Fibroblast of lung (primary cell): ENCODE measurements at regions not wholly inside any gene's neighbourhood (a gene's known extent, or its start where the extent isn't known, plus 50 kb on each side); places are given as distances from the start of the nearest gene placed in this dataset.

Source experiments
- DNase-seq, 2 donors: peaks; one replicate each; pipeline versions ENCODE4 v3.0.0 to v3.0.0-alpha.2; 2010; ENCODE audit warnings: low read depth in 2 of 2
- H2AFZ ChIP-seq: 2 replicates; pipeline ENCODE4 v1.5.1; 2012; ENCODE audit warnings: low read length, control low read depth, inconsistent platforms
- H3K27ac ChIP-seq: 2 replicates; pipeline ENCODE4 v1.5.1; 2011; ENCODE audit warnings: low read length, control low read depth; ENCODE audit not compliant: insufficient read depth
- H3K27me3 ChIP-seq: 2 replicates; pipeline ENCODE4 v1.5.1; 2011; ENCODE audit warnings: mild to moderate bottlenecking, low read length; ENCODE audit not compliant: control insufficient read depth, insufficient read depth
- H3K36me3 ChIP-seq: 2 replicates; pipeline ENCODE4 v1.5.1; 2011; ENCODE audit warnings: low read length; ENCODE audit not compliant: control insufficient read depth, insufficient read depth
- H3K4me1 ChIP-seq: 2 replicates; pipeline ENCODE4 v1.5.1; 2011; ENCODE audit warnings: low read length; ENCODE audit not compliant: control insufficient read depth, insufficient read depth; ENCODE audit errors: extremely low read depth
- H3K4me2 ChIP-seq: 2 replicates; pipeline ENCODE4 v1.5.1; 2011; ENCODE audit warnings: low read length, control low read depth; ENCODE audit not compliant: insufficient read depth; ENCODE audit errors: extremely low read depth
- H3K4me3 ChIP-seq, 4 experiments: fragments of 200-600 bp in 1 of 4; sonication (generic) in 1 of 4; replicated peaks in 1 of 4; 2 replicates each; pipeline ENCODE4 v1.5.1; 2011 to 2016; ENCODE audit warnings: low read length in 4 of 4, low read depth in 3 of 4, mild to moderate bottlenecking in 3 of 4, control low read depth in 2 of 4, inconsistent platforms in 1 of 4, mixed read lengths in 1 of 4; ENCODE audit not compliant: insufficient read depth in 1 of 4; ENCODE audit errors: control extremely low read depth in 1 of 4
- H3K79me2 ChIP-seq: 2 replicates; pipeline ENCODE4 v1.5.1; 2012; ENCODE audit warnings: mild to moderate bottlenecking, low read length, inconsistent platforms; ENCODE audit not compliant: control insufficient read depth, insufficient read depth
- H3K9ac ChIP-seq: 2 replicates; pipeline ENCODE4 v1.5.1; 2011; ENCODE audit warnings: mild to moderate bottlenecking, low read length, control low read depth; ENCODE audit not compliant: insufficient read depth
- H3K9me3 ChIP-seq: 2 replicates; pipeline ENCODE4 v1.5.1; 2012; ENCODE audit warnings: low read depth, low read length; ENCODE audit not compliant: control insufficient read depth, insufficient read depth
- H4K20me1 ChIP-seq: 2 replicates; pipeline ENCODE4 v1.5.1; 2011; ENCODE audit warnings: low read length; ENCODE audit not compliant: control insufficient read depth, insufficient read depth; ENCODE audit errors: extremely low read depth
- EZH2 ChIP-seq: IDR thresholded peaks from 2 replicates; pipeline ENCODE4 v1.5.1; 2012; ENCODE audit warnings: low read length, control low read depth, mild to moderate bottlenecking; ENCODE audit errors: missing control alignments
- TF ChIP-seq, protein P1 (sequence below), 2 donors: IDR thresholded peaks in 1 of 2; conservative IDR thresholded peaks in 1 of 2; 1 replicate in 1 of 2; 2 replicates in 1 of 2; pipeline ENCODE4 v1.5.1; 2011 to 2012; ENCODE audit warnings: low read length in 2 of 2, control low read depth in 1 of 2, inconsistent platforms in 1 of 2, low read depth in 1 of 2, mild to moderate bottlenecking in 1 of 2

DNA sequence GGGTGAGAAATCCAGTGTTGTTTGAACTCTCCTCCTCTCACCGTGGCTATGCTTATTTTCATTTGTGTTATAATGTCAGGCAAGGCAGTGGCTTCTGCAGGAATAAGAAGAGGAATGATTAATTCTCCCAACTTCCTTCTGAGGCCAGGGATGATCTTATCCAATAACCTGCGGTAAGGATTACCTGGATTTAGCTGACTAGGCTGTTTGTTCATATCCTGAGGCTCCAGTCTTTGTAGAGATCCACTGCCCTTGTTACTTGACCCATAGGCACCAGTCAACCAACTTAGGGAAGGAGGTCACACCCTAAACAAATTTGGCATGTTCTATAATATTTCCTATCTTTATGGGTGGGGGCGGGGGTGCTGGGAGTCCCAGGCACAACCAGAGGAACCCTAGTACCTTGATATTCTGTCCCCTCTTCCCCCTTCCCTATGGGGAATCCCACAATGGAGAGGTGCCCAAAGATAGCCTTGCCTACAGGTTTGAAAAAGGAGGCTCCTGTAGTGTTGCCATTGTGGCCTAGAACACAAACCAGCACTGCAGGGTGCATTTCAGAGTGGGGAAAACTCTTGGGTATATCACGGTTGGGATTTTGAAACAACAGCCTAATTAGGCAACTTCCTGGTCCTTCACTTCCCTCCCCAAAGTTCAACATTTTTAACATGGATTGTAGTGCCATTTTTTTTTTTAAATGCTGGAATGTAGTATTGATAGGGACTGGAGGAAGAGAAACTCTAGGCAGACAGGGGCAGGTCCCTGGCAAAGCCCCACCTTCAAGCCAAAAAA, 977.5 kb upstream of the SPRY2 start:
- Histone ChIP-seq H3K4me2 (no peak overlapping the region), H3K36me3 (no peaks in the 10 kb centered on the region), H3K27me3 (no peaks in the 10 kb centered on the region), H2AFZ (no peak overlapping the region), H3K9ac (no peak overlapping the region), H3K9me3 (no peaks in the 10 kb centered on the region), H3K4me1 (no peaks in the 10 kb centered on the region), H3K27ac (no peak overlapping the region), H3K4me3 (no peak overlapping the region), H4K20me1 (no peaks in the 10 kb centered on the region), H3K79me2 (no peaks in the 10 kb centered on the region)
- DNase-seq, result no peak
- TF ChIP-seq, protein P1, sequence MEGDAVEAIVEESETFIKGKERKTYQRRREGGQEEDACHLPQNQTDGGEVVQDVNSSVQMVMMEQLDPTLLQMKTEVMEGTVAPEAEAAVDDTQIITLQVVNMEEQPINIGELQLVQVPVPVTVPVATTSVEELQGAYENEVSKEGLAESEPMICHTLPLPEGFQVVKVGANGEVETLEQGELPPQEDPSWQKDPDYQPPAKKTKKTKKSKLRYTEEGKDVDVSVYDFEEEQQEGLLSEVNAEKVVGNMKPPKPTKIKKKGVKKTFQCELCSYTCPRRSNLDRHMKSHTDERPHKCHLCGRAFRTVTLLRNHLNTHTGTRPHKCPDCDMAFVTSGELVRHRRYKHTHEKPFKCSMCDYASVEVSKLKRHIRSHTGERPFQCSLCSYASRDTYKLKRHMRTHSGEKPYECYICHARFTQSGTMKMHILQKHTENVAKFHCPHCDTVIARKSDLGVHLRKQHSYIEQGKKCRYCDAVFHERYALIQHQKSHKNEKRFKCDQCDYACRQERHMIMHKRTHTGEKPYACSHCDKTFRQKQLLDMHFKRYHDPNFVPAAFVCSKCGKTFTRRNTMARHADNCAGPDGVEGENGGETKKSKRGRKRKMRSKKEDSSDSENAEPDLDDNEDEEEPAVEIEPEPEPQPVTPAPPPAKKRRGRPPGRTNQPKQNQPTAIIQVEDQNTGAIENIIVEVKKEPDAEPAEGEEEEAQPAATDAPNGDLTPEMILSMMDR (conservative IDR thresholded peaks at IDR 0.05 in 1 of 2, IDR thresholded peaks at IDR 0.05 in 1 of 2; ENCODE audit: low read depth in 1 of 2, low read length in 2 of 2), result no peak

DNA sequence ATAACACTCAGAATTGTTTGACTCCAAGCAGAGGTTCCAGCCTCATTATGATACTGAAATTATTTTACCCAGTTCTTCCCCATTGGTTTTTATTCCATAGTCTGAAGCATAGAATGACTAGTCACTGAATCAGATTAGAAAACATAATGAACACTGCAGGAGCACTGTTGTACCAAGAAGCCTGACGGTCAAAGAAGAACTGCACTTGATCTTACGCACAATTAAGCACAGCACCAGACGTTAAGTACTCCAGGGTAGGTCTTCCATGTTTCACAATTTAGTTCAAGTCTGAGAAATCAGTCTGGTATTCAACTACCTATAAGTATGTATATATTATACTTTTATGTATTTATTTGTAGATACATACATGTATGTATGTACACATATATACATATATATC, 973.5 kb upstream of the SPRY2 start:
- DNase-seq, result no peak
- Histone ChIP-seq H3K27ac (no peak overlapping the region), H3K4me2 (no peak overlapping the region), H4K20me1 (no peaks in the 10 kb centered on the region), H3K9me3 (no peaks in the 10 kb centered on the region), H3K27me3 (no peaks in the 10 kb centered on the region), H3K36me3 (no peaks in the 10 kb centered on the region), H3K4me3 (no peak overlapping the region), H3K9ac (no peak overlapping the region), H3K4me1 (no peaks in the 10 kb centered on the region), H3K79me2 (no peaks in the 10 kb centered on the region), H2AFZ (no peak overlapping the region)
- TF ChIP-seq, protein P1 (conservative IDR thresholded peaks at IDR 0.05 in 1 of 2, IDR thresholded peaks at IDR 0.05 in 1 of 2; ENCODE audit: low read depth in 1 of 2, low read length in 2 of 2), result no peak
- no peak for TF ChIP-seq EZH2

DNA sequence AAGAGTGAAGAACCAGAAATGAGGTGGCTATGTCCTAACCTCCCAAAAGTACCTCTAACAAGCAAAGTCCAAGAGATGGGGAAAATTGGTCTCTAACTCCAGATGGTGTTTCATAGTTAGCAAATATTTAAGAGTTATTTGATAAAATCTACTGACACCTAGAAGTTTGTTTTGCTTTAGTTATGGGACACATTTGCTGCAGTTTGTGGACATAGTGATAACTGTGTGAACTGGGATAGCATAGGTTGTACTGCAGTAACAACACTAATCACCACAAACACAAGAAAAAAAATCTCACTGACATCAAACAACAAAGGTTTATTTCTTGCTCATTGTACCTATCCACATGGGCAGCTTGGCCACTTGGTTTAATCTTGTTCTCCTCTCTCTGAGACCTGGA, 965.0 kb upstream of the SPRY2 start:
- Histone ChIP-seq H3K9ac (no peak overlapping the region), H3K27ac (no peak overlapping the region), H3K36me3 (no peaks in the 10 kb centered on the region), H3K27me3 (no peaks in the 10 kb centered on the region), H3K79me2 (no peaks in the 10 kb centered on the region), H3K4me2 (no peak overlapping the region), H4K20me1 (no peaks in the 10 kb centered on the region), H2AFZ (no peak overlapping the region), H3K4me1 (no peaks in the 10 kb centered on the region), H3K9me3 (no peaks in the 10 kb centered on the region), H3K4me3 (no peak overlapping the region)
- TF ChIP-seq EZH2, result no peak
- TF ChIP-seq, protein P1 (conservative IDR thresholded peaks at IDR 0.05 in 1 of 2, IDR thresholded peaks at IDR 0.05 in 1 of 2; ENCODE audit: low read depth in 1 of 2, low read length in 2 of 2), result no peak
- no peak for DNase-seq
